ENCODE measurements at regions not wholly inside any gene's neighbourhood (a gene's known extent, or its start where the extent isn't known, plus 50 kb on each side); places are given as distances from the start of the nearest gene placed in this dataset.

- TF ChIP-seq CREB5 (CRISPR knock-in tag; IDR thresholded peaks at IDR 0.05; ENCODE audit: low read depth) (no peak), ZNF70 (CRISPR knock-in tag; IDR thresholded peaks at IDR 0.05) (no peak), CSRNP3 (CRISPR knock-in tag; IDR thresholded peaks at IDR 0.05) (no peak), CSDC2 (CRISPR knock-in tag; IDR thresholded peaks at IDR 0.05) (no peak)
Observed at GRCh38 chr6:153862927-153863326, 176.1 kb upstream of the OPRM1 start.
